PC-3 (cell line): ENCODE measurements at regions not wholly inside any gene's neighbourhood (a gene's known extent, or its start where the extent isn't known, plus 50 kb on each side); places are given as distances from the start of the nearest gene placed in this dataset.

ENCODE experiments used
- ATAC-seq: fragments of 200-7000 bp; cut with Tn5 transposase; 2 replicates; pipeline ENCODE4 v1.9.1; 2020; ENCODE audit warnings: mild to moderate bottlenecking, moderate library complexity
- BruUV-seq: library from RNA; stranded (reverse); fragments of 400-500 nt; replicated peaks from 2 replicates; lab custom pipeline; 2021; lab: Mats Ljungman, UMichigan
- CTCF ChIA-PET: fragments of 300-600 bp; sonication (Branson Sonifier 250); formaldehyde crosslinking; loops from one replicate; lab custom pipeline; 2022; ENCODE audit warnings: antibody characterized with exemption; lab: Charles Lee
- POLR2A ChIA-PET: fragments of 300-600 bp; sonication (Branson Sonifier 250); formaldehyde crosslinking; loops from one replicate; lab custom pipeline; 2022; ENCODE audit warnings: antibody characterized with exemption; ENCODE audit not compliant: unreplicated experiment; lab: Charles Lee
- DNase-seq: peaks from one replicate; pipeline ENCODE4 v3.0.0-alpha.2; 2015
- H2AFZ ChIP-seq: fragments of 300-600 bp; sonication (generic); 2 replicates; pipeline ENCODE4 v1.6.0; 2016; ENCODE audit warnings: antibody characterized with exemption, low read length
- H3F3A ChIP-seq: fragments of 300-600 bp; sonication (generic); one replicate; pipeline ENCODE4 v1.6.0; 2017; ENCODE audit warnings: antibody characterized with exemption, low read length, control low read depth, mild to moderate bottlenecking; ENCODE audit not compliant: unreplicated experiment
- H3K27ac ChIP-seq: fragments of 300-600 bp; sonication (generic); 2 replicates; pipeline ENCODE4 v1.5.1; 2016; ENCODE audit warnings: mild to moderate bottlenecking, low read length
- H3K27me3 ChIP-seq: fragments of 300-600 bp; sonication (generic); 2 replicates; pipeline ENCODE4 v1.6.1; 2016; ENCODE audit warnings: low read length, mixed read lengths
- H3K36me3 ChIP-seq: fragments of 300-600 bp; sonication (generic); 2 replicates; pipeline ENCODE4 v1.6.1; 2016; ENCODE audit warnings: low read depth, mixed run types, low read length, mixed read lengths
- H3K4me1 ChIP-seq: fragments of 300-600 bp; sonication (generic); 2 replicates; pipeline ENCODE4 v1.5.1; 2016; ENCODE audit warnings: low read length; ENCODE audit not compliant: insufficient read depth
- H3K4me2 ChIP-seq: fragments of 300-600 bp; sonication (generic); 2 replicates; pipeline ENCODE4 v1.6.0; 2016; ENCODE audit warnings: low read length
- H3K4me3 ChIP-seq: fragments of 300-600 bp; sonication (generic); 2 replicates; pipeline ENCODE4 v1.5.1; 2016; ENCODE audit warnings: mild to moderate bottlenecking, low read length, mixed read lengths
- H3K79me2 ChIP-seq: fragments of 300-600 bp; sonication (generic); 2 replicates; pipeline ENCODE4 v1.6.1; 2017; ENCODE audit warnings: low read length, mixed read lengths
- H3K9ac ChIP-seq: fragments of 300-600 bp; sonication (generic); 2 replicates; pipeline ENCODE4 v1.6.0; 2016; ENCODE audit warnings: mild to moderate bottlenecking, low read length
- H3K9me2 ChIP-seq: fragments of 300-600 bp; sonication (generic); replicated peaks from 2 replicates; pipeline ENCODE4 v1.6.1; 2016; ENCODE audit warnings: mixed run types, low read length, mixed read lengths
- H3K9me3 ChIP-seq: fragments of 300-600 bp; sonication (generic); 2 replicates; pipeline ENCODE4 v1.6.1; 2016; ENCODE audit warnings: low read length, mixed read lengths
- H4K20me1 ChIP-seq: fragments of 300-600 bp; sonication (generic); 2 replicates; pipeline ENCODE4 v1.6.1; 2016; ENCODE audit warnings: low read length, mixed read lengths
- CTCF ChIP-seq: fragments of 300-600 bp; sonication (generic); conservative IDR thresholded peaks from 2 replicates; pipeline ENCODE4 v1.5.1; 2017; ENCODE audit warnings: antibody characterized with exemption, low read depth, mild to moderate bottlenecking, low read length
- EZH2 ChIP-seq: fragments of 300-600 bp; sonication (generic); IDR thresholded peaks from one replicate; pipeline ENCODE4 v1.6.1; 2017; ENCODE audit warnings: antibody characterized with exemption, mild to moderate bottlenecking, low read length; ENCODE audit not compliant: unreplicated experiment
- EZH2phosphoT487 ChIP-seq: fragments of 300-600 bp; sonication (generic); IDR thresholded peaks from 2 replicates; pipeline ENCODE4 v1.6.1; 2018; ENCODE audit warnings: mild to moderate bottlenecking, antibody characterized with exemption, low read length, borderline replicate concordance
- intact Hi-C: fragments of 100-400 bp; cut with micrococcal nuclease; formaldehyde crosslinking; loops from 2 replicates; pipeline ENCODE4 v1.9.0; 2023

GRCh38 chr19:28703400-28703956 is 509.5 kb downstream of the UQCRFS1 start:
- no peak for DNase-seq
- ChIA-PET CTCF (no interaction called here), POLR2A (no interaction called here)
- H2AFZ ChIP-seq, result no peak overlapping the region
- no peak for TF ChIP-seq CTCF
- TF ChIP-seq EZH2, result no peak
- no peak for TF ChIP-seq EZH2phosphoT487
- H3K36me3 ChIP-seq, result no peaks in the 10 kb centered on the region
- no peaks in the 10 kb centered on the region for H3K9me3 ChIP-seq
- H3F3A ChIP-seq, result no peaks in the 10 kb centered on the region
- no TSS peak for BruUV-seq
- no peak overlapping the region for H3K9ac ChIP-seq
- H3K27ac ChIP-seq, result no peak overlapping the region
- intact Hi-C loops, result no loop called here
- ATAC-seq, result no peak
- no peak overlapping the region for H3K4me2 ChIP-seq
- H4K20me1 ChIP-seq, result no peaks in the 10 kb centered on the region
- H3K27me3 ChIP-seq, result no peaks in the 10 kb centered on the region
- no peaks in the 10 kb centered on the region; the same call in 1 of the 2 replicates for H3K4me1 ChIP-seq
- H3K79me2 ChIP-seq, result no peaks in the 10 kb centered on the region
- H3K9me2 ChIP-seq, result no peaks in the 10 kb centered on the region
- H3K4me3 ChIP-seq, result no peak overlapping the region

- no peaks in the 10 kb centered on the region; the same call in 1 of the 2 replicates for H3K4me1 ChIP-seq
- no peaks in the 10 kb centered on the region for H3K9me3 ChIP-seq
- CTCF ChIA-PET, result no interaction called here
- DNase-seq, result peak; percentile 55
- no peak overlapping the region for H3K27ac ChIP-seq
- POLR2A ChIA-PET, result no interaction called here
- H3K79me2 ChIP-seq, result no peaks in the 10 kb centered on the region
- no peaks in the 10 kb centered on the region for H3K9me2 ChIP-seq
- H3K4me3 ChIP-seq, result no peak overlapping the region
- H3K4me2 ChIP-seq, result no peak overlapping the region
- no peaks in the 10 kb centered on the region for H3K27me3 ChIP-seq
- no TSS peak for BruUV-seq
- intact Hi-C loops, result no loop called here
- H3K36me3 ChIP-seq, result no peaks in the 10 kb centered on the region
- H3F3A ChIP-seq, result no peaks in the 10 kb centered on the region
- TF ChIP-seq EZH2 (no peak), EZH2phosphoT487 (no peak), CTCF (no peak)
- no peak; the same call in 1 of the 2 replicates for ATAC-seq
- no peaks in the 10 kb centered on the region for H4K20me1 ChIP-seq
- H2AFZ ChIP-seq, result no peak overlapping the region
- no peak overlapping the region for H3K9ac ChIP-seq
Measured at GRCh38 chr19:28701491-28701890, 511.5 kb downstream of the UQCRFS1 start.

- no peaks in the 10 kb centered on the region for H3K36me3 ChIP-seq
- ChIA-PET POLR2A (no interaction called here), CTCF (no interaction called here)
- H4K20me1 ChIP-seq, result no peaks in the 10 kb centered on the region
- no peaks in the 10 kb centered on the region for H3K9me2 ChIP-seq
- H3K79me2 ChIP-seq, result no peaks in the 10 kb centered on the region
- H3K4me1 ChIP-seq, result no peaks in the 10 kb centered on the region; the same call in 1 of the 2 replicates
- H3K4me3 ChIP-seq, result no peak overlapping the region
- no peaks in the 10 kb centered on the region for H3K9me3 ChIP-seq
- ATAC-seq (no peak), DNase-seq (no peak)
- no peaks in the 10 kb centered on the region for H3F3A ChIP-seq
- H3K27me3 ChIP-seq, result no peaks in the 10 kb centered on the region
- BruUV-seq, result no TSS peak
- no peak overlapping the region for H3K27ac ChIP-seq
- intact Hi-C loops, result no loop called here
- H3K4me2 ChIP-seq, result no peak overlapping the region
- TF ChIP-seq CTCF, result no peak
- no peak for TF ChIP-seq EZH2
- no peak for TF ChIP-seq EZH2phosphoT487
- no peak overlapping the region for H3K9ac ChIP-seq
- H2AFZ ChIP-seq, result no peak overlapping the region
Measured at GRCh38 chr19:28700176-28700575, 512.8 kb downstream of the UQCRFS1 start.
